HPDE6-E6E7 (cell line): ENCODE measurements at regions not wholly inside any gene's neighbourhood (a gene's known extent, or its start where the extent isn't known, plus 50 kb on each side); places are given as distances from the start of the nearest gene placed in this dataset.

Experiments used
- DNase-seq: peaks from one replicate; pipeline ENCODE4 v3.0.0; 2011; ENCODE audit warnings: missing footprints; ENCODE audit errors: extremely low spot score

DNA sequence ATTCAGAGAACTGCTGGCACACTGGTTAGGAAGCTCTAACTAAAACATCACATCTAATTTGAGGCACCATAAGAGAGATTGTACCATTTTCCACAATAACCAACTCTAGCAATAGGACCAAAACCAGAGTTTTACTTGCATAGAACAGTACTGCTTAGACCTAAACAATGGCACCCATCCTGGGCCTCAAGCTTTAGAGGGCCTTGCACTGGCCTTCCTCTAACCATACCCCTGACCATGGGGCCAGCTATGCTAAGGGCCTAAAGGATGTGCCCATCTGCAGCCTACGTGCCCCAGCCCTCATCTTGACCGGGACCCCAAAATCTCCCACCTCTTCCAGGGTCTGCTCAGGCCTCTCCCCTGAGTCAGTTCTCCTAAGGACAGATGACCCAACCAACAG is 74.4 kb upstream of the ARHGAP32 start:
- no peak for DNase-seq

DNA sequence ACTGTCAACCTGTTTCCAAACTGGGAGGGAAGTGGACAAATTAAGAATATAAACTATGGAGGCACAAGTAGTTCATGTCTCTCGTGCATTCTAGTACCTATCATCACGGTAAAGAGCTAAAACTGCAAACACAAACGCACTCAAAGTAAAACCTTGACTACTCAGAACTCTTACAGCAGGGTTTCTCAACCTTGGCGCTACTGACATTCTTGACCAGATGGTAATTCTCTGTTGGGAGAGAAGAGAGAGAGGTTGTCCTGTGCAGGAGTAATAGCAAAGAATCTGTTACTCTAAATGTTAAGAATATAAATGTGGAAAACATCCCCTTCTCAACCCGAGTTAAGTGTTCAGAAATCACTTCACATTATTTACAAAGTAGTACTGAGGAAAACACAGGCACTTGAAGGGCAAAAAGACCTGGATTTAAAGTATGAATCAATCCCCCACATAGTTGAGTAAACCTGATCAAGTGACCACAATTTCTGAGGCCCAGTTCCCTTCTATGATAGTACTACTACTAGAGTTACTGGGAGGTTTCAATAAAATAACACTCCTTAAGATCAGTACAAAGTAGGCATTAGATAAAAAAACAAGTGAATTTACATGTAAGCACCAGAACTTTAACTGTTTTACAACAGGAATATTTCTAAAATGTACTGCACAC is 73.1 kb upstream of the ARHGAP32 start:
- DNase-seq, result no peak

DNA sequence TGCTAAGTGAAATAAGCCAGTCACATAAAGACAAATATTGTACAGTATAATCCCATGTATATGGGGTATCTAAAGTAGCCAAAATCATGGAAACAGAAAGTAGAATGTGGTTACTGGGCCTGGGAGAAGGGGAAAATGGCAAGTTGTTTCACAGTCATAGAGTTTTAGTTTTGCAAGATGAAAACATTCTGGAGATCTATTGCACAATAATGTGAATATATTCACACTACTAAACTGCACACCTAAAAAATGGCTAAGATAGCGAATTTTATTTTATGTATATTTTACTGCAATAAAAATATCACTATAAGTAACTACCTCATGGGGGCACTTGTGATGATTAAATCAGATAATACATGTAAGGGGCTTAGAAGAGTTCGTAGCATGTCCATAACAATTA is 72.0 kb upstream of the ARHGAP32 start:
- DNase-seq, result no peak

DNA sequence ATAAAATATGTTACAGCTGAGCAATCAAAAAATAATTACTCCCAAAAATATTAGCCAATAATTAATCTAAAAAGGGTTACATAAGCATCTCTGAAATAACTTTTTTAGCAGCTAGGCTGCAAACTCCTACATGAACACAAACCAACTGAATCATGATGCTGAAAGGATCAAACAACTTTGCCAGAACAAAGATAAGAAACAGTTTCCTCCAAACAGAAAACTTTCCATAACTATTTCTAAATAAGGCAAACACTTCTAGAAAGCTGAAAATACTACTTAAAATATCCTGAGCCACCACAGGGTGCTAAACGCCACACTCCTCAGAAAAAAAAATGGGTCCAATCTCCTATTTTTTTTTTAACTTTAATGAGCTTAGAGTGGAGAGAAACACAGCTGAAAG is 68.6 kb upstream of the ARHGAP32 start:
- no peak for DNase-seq

DNA sequence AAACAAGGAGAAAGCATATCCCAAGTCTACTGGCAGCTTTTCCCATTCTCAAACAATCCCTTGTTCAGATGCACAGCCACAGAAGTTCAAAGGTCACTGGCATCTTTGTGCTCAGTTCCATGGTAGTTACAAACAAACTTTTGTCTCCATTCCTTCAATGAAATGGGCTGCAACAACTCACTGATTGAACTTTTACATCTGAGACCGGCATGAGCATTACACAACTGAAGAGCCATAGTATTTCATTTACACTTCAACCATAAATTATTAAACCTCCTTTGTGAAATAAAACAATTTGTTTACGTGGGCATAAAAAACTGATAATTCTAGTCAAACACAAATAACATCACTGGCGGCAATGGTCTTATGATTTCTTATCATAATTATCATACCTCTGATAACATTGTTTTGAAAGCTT is 67.8 kb upstream of the ARHGAP32 start:
- DNase-seq, result no peak

DNA sequence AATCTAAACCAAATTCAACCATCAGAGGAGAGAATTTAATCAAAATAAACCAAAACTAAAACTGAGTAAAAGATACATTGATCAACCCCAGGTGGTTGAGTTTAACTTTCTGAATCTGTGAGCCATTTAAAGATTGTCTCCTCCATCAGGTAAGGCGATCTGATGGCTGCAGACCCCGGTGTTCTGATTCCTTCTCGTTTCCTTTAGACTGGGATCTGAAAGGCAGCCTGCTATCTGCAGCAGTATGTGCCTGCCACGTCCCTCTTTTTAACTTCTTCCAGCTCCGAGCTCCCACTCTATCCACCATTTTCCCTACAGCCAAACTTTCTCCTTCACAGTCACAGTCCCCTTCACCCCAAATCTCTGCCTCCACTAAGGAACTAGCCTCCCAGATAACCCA is 66.1 kb upstream of the ARHGAP32 start:
- no peak for DNase-seq

DNA sequence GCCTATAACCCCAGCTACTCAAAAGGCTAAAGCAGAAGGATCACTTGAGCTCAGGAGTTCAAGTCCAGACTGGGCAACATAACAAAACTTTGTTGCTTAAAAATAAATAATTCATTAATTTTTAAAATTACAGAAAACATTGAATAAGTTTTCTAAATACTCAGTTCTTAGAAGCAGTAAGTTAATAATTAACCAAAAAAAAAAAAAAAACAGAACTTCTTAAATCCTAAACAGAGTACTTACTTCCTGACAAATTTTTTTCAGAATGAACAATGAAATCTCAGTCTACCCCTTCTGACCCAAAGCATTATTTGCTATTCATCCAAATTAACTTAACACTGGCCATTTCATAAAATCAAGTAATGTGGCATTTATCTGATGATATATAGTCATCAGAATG is 65.4 kb upstream of the ARHGAP32 start:
- DNase-seq, result no peak

DNA sequence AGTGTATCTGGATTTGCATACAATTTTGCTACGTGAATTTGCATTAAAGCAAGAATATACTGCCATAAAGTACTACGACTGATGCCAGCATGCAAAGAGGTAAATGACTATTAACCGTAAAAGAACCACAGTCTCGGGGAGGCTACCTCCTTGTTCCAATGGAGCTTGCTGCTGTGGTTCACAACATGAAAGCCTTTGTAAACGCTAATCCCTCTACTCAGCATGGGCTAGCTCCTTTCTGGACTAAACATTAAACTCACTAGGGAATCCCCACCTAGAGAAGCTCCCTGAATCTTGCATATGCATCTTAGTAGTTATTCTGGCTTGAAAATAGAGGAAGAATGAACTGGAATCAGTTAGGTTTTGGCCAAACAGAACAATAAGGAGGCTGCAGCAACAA is 60.5 kb upstream of the ARHGAP32 start:
- DNase-seq, result no peak

DNA sequence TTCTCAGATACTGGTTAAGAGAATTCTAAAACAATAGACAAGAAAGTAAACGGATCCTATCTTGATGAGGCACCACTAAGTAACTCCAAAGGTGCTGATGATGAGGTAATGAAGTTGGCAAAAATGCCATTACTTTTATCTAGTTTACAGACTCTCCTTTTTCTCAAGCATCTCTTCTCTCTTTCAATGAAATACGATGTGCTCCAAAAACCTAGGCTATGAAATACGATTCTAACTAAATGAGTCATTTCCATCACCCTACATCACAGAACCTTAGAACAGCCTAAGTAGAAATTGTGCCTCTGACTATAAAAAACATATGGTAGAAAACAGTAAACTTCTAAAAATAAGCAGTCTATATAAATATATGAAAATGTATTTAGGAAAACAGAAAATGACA is 58.9 kb upstream of the ARHGAP32 start:
- DNase-seq, result no peak

DNA sequence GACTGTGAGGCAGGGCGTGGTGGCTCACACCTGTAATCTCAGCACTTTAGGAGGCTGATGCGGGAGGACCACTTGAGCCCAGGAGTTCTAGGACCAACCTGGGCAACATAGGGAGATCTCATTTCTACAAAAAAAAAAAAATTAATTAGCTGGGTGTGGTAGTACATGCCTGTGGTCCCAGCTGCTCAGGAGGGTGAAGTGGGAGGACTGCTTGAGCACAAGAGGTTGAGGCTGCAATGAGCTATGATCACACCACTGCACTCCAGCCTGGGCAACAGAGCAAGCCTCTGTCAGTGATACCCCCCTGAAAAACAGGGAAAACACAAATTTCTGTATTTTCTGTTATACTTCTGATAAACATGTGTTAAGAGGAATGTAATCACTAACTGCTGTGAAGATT is 57.8 kb upstream of the ARHGAP32 start:
- DNase-seq, result no peak

DNA sequence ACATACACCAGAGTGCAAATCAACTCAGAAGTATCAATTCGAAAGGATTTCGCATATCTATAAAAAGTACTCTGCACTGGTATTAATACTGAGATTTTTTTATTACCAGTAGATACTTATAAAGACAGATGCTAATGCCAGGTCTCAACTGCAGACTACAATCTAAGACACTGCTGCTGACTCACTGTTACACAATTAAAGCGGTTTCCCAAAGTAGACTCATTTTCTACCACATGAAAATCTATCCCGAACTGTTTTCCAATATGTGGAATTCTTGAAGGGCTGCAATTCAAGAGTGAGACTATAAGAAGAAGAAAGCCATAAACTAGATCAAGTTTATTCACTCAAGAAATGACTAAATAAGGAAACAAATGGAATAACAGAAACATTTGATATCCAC is 57.2 kb upstream of the ARHGAP32 start:
- peak; percentile 25 for DNase-seq

DNA sequence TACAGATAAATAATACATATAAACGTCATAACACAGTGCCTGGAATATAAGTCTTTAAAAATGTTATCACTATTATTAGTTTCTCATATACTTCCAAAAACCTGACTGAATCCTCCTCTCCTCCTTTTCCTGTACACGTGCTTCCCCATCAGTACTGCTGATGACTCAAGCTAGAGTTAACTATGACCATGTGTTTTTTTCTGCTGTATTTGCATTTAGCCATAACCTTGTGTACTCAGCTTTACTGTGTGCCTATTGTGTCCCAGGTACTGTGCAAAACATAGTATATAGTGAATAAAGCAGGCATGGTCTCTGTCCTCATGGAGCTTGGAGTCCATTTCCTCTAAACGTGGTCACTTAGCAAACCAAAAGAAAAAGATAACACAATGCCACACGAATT is 56.5 kb upstream of the ARHGAP32 start:
- DNase-seq, result peak; percentile 16

DNA sequence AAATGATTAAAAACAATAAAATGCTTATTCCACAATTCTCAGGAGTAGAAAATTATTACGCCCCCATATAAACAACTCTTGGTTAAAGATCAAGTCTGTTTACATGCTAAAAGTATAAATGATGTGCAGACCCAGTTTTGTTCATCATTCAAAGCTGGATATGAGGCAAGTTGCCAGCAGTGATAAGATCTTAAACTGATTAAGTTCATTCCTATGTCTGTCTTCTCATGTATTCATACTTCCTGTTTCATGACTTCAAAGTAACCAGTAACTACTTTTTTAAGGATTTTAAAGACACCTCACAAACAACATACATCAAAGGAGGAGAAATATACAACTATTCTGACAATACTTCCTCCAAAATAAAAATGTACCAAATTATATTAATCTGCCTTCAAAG is 55.0 kb upstream of the ARHGAP32 start:
- DNase-seq, result no peak

DNA sequence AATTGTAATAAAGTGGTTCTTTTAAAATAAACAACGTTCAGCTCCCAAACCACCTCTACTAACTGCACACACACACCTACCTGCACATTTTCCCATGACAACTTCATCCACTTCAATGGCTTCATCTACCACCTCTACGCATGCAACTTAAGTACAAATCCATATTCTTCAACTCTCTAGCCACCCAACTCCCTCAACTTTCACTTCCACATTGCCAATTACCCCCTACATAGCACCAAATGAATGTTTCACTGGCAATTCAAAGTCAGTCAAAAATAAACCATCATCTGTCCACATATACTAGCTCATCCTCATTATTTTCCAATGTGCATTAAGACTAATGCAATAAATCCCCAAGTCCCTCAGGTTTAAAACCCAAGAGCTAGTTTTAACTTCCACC is 50.7 kb upstream of the ARHGAP32 start:
- DNase-seq, result no peak
